GM18868 (cell line): ENCODE measurements at regions not wholly inside any gene's neighbourhood (a gene's known extent, or its start where the extent isn't known, plus 50 kb on each side); places are given as distances from the start of the nearest gene placed in this dataset.
"Not testable (repeated sequence)": the region's sequence is repeated elsewhere in the genome, so short reads cannot be mapped to it uniquely, and the experiment has no call there.

Source experiments
- ATAC-seq: cut with Tn5 transposase; IDR thresholded peaks from one replicate; pipeline ENCODE4 v1.9.1; 2021; ENCODE audit warnings: mild to moderate bottlenecking, moderate library complexity; ENCODE audit not compliant: unreplicated experiment

- ATAC-seq: peak; percentile 85
Measured at GRCh38 chr5:87570366-87570765, 157.6 kb upstream of the CCNH start.

GRCh38 chr5:87562068-87562467 lies 149.3 kb upstream of the CCNH start:
- ATAC-seq: no peak

GRCh38 chr5:87560528-87560927 lies 147.8 kb upstream of the CCNH start:
- no peak for ATAC-seq

- no peak for ATAC-seq
Measured at GRCh38 chr5:87551911-87552310, 139.2 kb upstream of the CCNH start.

GRCh38 chr5:87541676-87542075 lies 128.9 kb upstream of the CCNH start:
- ATAC-seq: no peak

GRCh38 chr5:87541033-87541432 lies 128.3 kb upstream of the CCNH start:
- ATAC-seq: no peak

GRCh38 chr5:87539839-87540238 lies 127.1 kb upstream of the CCNH start:
- ATAC-seq: no peak

GRCh38 chr5:87536365-87536764 lies 123.6 kb upstream of the CCNH start:
- no peak for ATAC-seq

- ATAC-seq: no peak
Measured at GRCh38 chr5:87535706-87536105, 123.0 kb upstream of the CCNH start.

- no peak for ATAC-seq
Measured at GRCh38 chr5:87529486-87530076, 116.9 kb upstream of the CCNH start.

- no peak for ATAC-seq
Measured at GRCh38 chr5:87526131-87526530, 113.4 kb upstream of the CCNH start.

- ATAC-seq: no peak
Measured at GRCh38 chr5:87524217-87524616, 111.5 kb upstream of the CCNH start.

GRCh38 chr5:87511778-87512177 lies 99.0 kb upstream of the CCNH start:
- ATAC-seq: not testable (repeated sequence)

GRCh38 chr5:87503004-87503403 lies 90.3 kb upstream of the CCNH start:
- no peak for ATAC-seq

- ATAC-seq: no peak
Measured at GRCh38 chr5:87499478-87500410, 87.0 kb upstream of the CCNH start.
